OCI-LY3 (cell line): ENCODE measurements at regions not wholly inside any gene's neighbourhood (a gene's known extent, or its start where the extent isn't known, plus 50 kb on each side); places are given as distances from the start of the nearest gene placed in this dataset.

Experiments used
- H2AFZ ChIP-seq: fragments of 200-600, 300-600 bp; shearing (Covaris generic); 2 replicates; pipeline ENCODE4 v1.6.0; 2014; ENCODE audit warnings: antibody characterized with exemption, low read depth, low read length
- H3K27ac ChIP-seq: fragments of 200-600, 300-600 bp; sonication (generic); 2 replicates; pipeline ENCODE4 v1.5.1; 2014; ENCODE audit warnings: mild to moderate bottlenecking, low read length, moderate library complexity, mixed read lengths
- H3K27me3 ChIP-seq: fragments of 200-600, 300-600 bp; sonication (generic); 2 replicates; pipeline ENCODE4 v1.6.1; 2014; ENCODE audit warnings: low read depth, low read length, mixed read lengths
- H3K36me3 ChIP-seq: fragments of 200-600, 300-600 bp; sonication (generic); replicated peaks from 2 replicates; pipeline ENCODE3; 2014; ENCODE audit warnings: low read depth, low read length, mixed read lengths
- H3K4me1 ChIP-seq: fragments of 300-600, 200-600 bp; sonication (generic); 2 replicates; pipeline ENCODE4 v1.6.1; 2014; ENCODE audit warnings: low read length, mixed read lengths
- H3K4me2 ChIP-seq: fragments of 200-600, 300-600 bp; sonication (generic); 2 replicates; pipeline ENCODE4 v1.6.1; 2014; ENCODE audit warnings: low read length, mixed read lengths
- H3K4me3 ChIP-seq: fragments of 300-600, 200-600 bp; sonication (generic); 2 replicates; pipeline ENCODE4 v1.5.1; 2014; ENCODE audit warnings: antibody characterized with exemption, mild to moderate bottlenecking, low read length, moderate library complexity
- H3K79me2 ChIP-seq: fragments of 300-600, 200-600 bp; shearing (Covaris generic); 2 replicates; pipeline ENCODE4 v1.6.1; 2014; ENCODE audit warnings: mild to moderate bottlenecking, low read length, mixed read lengths
- H3K9ac ChIP-seq: fragments of 300-600, 200-600 bp; shearing (Covaris generic); 2 replicates; pipeline ENCODE4 v1.6.0; 2014; ENCODE audit warnings: mild to moderate bottlenecking, low read length, moderate library complexity
- H3K9me3 ChIP-seq: fragments of 200-600, 300-600 bp; shearing (Covaris generic); 2 replicates; pipeline ENCODE4 v1.6.1; 2014; ENCODE audit warnings: low read length, mixed read lengths; ENCODE audit not compliant: insufficient read depth
- H4K20me1 ChIP-seq: fragments of 200-600, 300-600 bp; sonication (generic); 2 replicates; pipeline ENCODE4 v1.6.1; 2016; ENCODE audit warnings: low read length, mixed read lengths; ENCODE audit not compliant: insufficient read depth
- EZH2phosphoT487 ChIP-seq: fragments of 200-600 bp; shearing (Covaris generic); IDR thresholded peaks from 2 replicates; pipeline ENCODE4 v1.6.1; 2018; ENCODE audit warnings: antibody characterized with exemption, mixed run types, low read depth
- TF ChIP-seq, protein P1 (sequence below): fragments of 200-600, 300-600 bp; sonication (generic); IDR thresholded peaks from 2 replicates; pipeline ENCODE4 v1.5.1; 2014; ENCODE audit warnings: antibody characterized with exemption, low read length, low read depth

DNA sequence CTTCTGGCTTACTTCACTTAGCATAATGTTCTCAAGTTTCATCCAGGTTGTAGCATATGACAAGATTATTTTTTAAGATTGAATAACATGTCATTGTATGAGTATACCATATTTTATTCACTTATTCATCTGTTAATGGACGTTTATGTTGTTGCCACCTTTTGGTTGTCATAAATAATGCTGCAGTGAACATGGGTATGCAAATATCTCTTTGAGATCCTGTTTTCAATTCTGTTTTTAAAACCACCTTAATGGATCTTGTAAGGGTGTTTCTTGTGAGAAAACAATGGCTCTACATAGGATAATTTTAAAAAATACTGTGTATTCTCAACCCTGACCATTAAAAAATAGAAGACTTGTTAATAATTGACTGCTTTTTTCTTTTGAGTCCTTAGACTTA, 290.7 kb upstream of the TMEM229A start:
- H3K4me3 ChIP-seq = no peak overlapping the region
- H3K4me2 ChIP-seq = no peak overlapping the region
- H3K36me3 ChIP-seq = no peaks in the 10 kb centered on the region
- H3K27ac ChIP-seq = no peak overlapping the region
- H3K9ac ChIP-seq = no peak overlapping the region
- no peaks in the 10 kb centered on the region for H3K27me3 ChIP-seq
- H3K9me3 ChIP-seq = no peaks in the 10 kb centered on the region
- TF ChIP-seq, protein P1, sequence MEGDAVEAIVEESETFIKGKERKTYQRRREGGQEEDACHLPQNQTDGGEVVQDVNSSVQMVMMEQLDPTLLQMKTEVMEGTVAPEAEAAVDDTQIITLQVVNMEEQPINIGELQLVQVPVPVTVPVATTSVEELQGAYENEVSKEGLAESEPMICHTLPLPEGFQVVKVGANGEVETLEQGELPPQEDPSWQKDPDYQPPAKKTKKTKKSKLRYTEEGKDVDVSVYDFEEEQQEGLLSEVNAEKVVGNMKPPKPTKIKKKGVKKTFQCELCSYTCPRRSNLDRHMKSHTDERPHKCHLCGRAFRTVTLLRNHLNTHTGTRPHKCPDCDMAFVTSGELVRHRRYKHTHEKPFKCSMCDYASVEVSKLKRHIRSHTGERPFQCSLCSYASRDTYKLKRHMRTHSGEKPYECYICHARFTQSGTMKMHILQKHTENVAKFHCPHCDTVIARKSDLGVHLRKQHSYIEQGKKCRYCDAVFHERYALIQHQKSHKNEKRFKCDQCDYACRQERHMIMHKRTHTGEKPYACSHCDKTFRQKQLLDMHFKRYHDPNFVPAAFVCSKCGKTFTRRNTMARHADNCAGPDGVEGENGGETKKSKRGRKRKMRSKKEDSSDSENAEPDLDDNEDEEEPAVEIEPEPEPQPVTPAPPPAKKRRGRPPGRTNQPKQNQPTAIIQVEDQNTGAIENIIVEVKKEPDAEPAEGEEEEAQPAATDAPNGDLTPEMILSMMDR = no peak
- TF ChIP-seq EZH2phosphoT487 = no peak
- H3K79me2 ChIP-seq = no peaks in the 10 kb centered on the region
- H4K20me1 ChIP-seq = no peaks in the 10 kb centered on the region
- H2AFZ ChIP-seq = no peak overlapping the region
- H3K4me1 ChIP-seq = no peaks in the 10 kb centered on the region

- H3K4me3 ChIP-seq = no peak overlapping the region
- H3K79me2 ChIP-seq = no peaks in the 10 kb centered on the region
- H3K27ac ChIP-seq = no peak overlapping the region
- no peaks in the 10 kb centered on the region for H3K36me3 ChIP-seq
- TF ChIP-seq, protein P1 = no peak
- TF ChIP-seq EZH2phosphoT487 = no peak
- H2AFZ ChIP-seq = no peak overlapping the region
- H3K4me1 ChIP-seq = no peaks in the 10 kb centered on the region
- no peaks in the 10 kb centered on the region for H3K27me3 ChIP-seq
- H4K20me1 ChIP-seq = no peaks in the 10 kb centered on the region
- H3K4me2 ChIP-seq = no peak overlapping the region
- no peak overlapping the region for H3K9ac ChIP-seq
- H3K9me3 ChIP-seq = no peaks in the 10 kb centered on the region
These were observed 289.7 kb upstream of the TMEM229A start for GRCh38 chr7:124322561-124322960.

- Histone ChIP-seq H3K9me3 (no peaks in the 10 kb centered on the region), H4K20me1 (no peaks in the 10 kb centered on the region), H3K79me2 (no peaks in the 10 kb centered on the region), H2AFZ (no peak overlapping the region), H3K4me2 (no peak overlapping the region), H3K4me1 (no peaks in the 10 kb centered on the region), H3K4me3 (no peak overlapping the region), H3K27me3 (no peaks in the 10 kb centered on the region), H3K36me3 (no peaks in the 10 kb centered on the region), H3K27ac (no peak overlapping the region), H3K9ac (no peak overlapping the region)
- TF ChIP-seq, protein P1 = no peak
- no peak for TF ChIP-seq EZH2phosphoT487
These were observed 286.0 kb upstream of the TMEM229A start for GRCh38 chr7:124318721-124319450.

GRCh38 chr7:124310934-124311390, 278.1 kb upstream of the TMEM229A start:
- Histone ChIP-seq H3K9ac (no peak overlapping the region), H3K27ac (no peak overlapping the region), H2AFZ (no peak overlapping the region), H3K4me1 (no peaks in the 10 kb centered on the region), H3K9me3 (no peaks in the 10 kb centered on the region), H3K27me3 (no peaks in the 10 kb centered on the region), H3K4me2 (no peak overlapping the region), H3K4me3 (no peak overlapping the region), H3K79me2 (no peaks in the 10 kb centered on the region), H4K20me1 (no peaks in the 10 kb centered on the region), H3K36me3 (no peaks in the 10 kb centered on the region)
- TF ChIP-seq, protein P1 = no peak
